Smooth muscle cell (in vitro differentiated cells): ENCODE measurements at regions not wholly inside any gene's neighbourhood (a gene's known extent, or its start where the extent isn't known, plus 50 kb on each side); places are given as distances from the start of the nearest gene placed in this dataset.

Experiments
- DNase-seq: peaks from one replicate; lab custom pipeline; 2025; ENCODE audit not compliant: unreplicated experiment; lab: John Stamatoyannopoulos, UW
- H2AFZ ChIP-seq: fragments of 200-600 bp; sonication (generic); 2 replicates; pipeline ENCODE4 v1.6.0; 2016; ENCODE audit warnings: antibody characterized with exemption, low read depth, mild to moderate bottlenecking
- H3F3A ChIP-seq: fragments of 200-600 bp; sonication (generic); 2 replicates; pipeline ENCODE4 v1.6.0; 2017; ENCODE audit warnings: antibody characterized with exemption, low read depth
- H3K27ac ChIP-seq: fragments of 200-600 bp; sonication (generic); 2 replicates; pipeline ENCODE4 v1.5.1; 2016; ENCODE audit warnings: low read depth, mild to moderate bottlenecking
- H3K27me3 ChIP-seq: fragments of 200-600 bp; sonication (generic); 2 replicates; pipeline ENCODE4 v1.6.1; 2016; ENCODE audit warnings: low read depth, mild to moderate bottlenecking
- H3K36me3 ChIP-seq: fragments of 200-600 bp; sonication (generic); 2 replicates; pipeline ENCODE4 v1.5.1; 2016; ENCODE audit warnings: low read depth
- H3K4me1 ChIP-seq: fragments of 200-600 bp; sonication (generic); 2 replicates; pipeline ENCODE4 v1.5.1; 2016; ENCODE audit warnings: low read depth
- H3K4me2 ChIP-seq: fragments of 200-600 bp; sonication (generic); 2 replicates; pipeline ENCODE4 v1.6.0; 2016; ENCODE audit warnings: mild to moderate bottlenecking
- H3K4me3 ChIP-seq: fragments of 200-600 bp; sonication (generic); 2 replicates; pipeline ENCODE4 v1.5.1; 2016; ENCODE audit warnings: mild to moderate bottlenecking
- H3K79me2 ChIP-seq: fragments of 200-600 bp; sonication (generic); 2 replicates; pipeline ENCODE4 v1.6.0; 2016; ENCODE audit warnings: low read depth, mild to moderate bottlenecking
- H3K9ac ChIP-seq: fragments of 200-600 bp; sonication (generic); 2 replicates; pipeline ENCODE4 v1.6.0; 2016; ENCODE audit warnings: low read depth
- H3K9me3 ChIP-seq: fragments of 200-600 bp; sonication (generic); replicated peaks from 2 replicates; pipeline ENCODE4 v1.5.1; 2016; ENCODE audit warnings: low read depth
- H4K20me1 ChIP-seq: fragments of 200-600 bp; sonication (generic); 2 replicates; pipeline ENCODE4 v1.6.0; 2016; ENCODE audit warnings: low read depth
- WGBS: methylation state at CpG from one replicate; pipeline ENCODE4 v1.1.7; 2016; ENCODE audit warnings: low lambda C conversion rate; 5-methylcytosine and 5-hydroxymethylcytosine counted together
- TF ChIP-seq, protein P1 (sequence below): fragments of 200-600 bp; sonication (generic); IDR thresholded peaks from 2 replicates; pipeline ENCODE4 v1.5.1; 2017; ENCODE audit warnings: borderline replicate concordance, mild to moderate bottlenecking, antibody characterized with exemption; ENCODE audit not compliant: insufficient read depth, poor library complexity, severe bottlenecking

DNA sequence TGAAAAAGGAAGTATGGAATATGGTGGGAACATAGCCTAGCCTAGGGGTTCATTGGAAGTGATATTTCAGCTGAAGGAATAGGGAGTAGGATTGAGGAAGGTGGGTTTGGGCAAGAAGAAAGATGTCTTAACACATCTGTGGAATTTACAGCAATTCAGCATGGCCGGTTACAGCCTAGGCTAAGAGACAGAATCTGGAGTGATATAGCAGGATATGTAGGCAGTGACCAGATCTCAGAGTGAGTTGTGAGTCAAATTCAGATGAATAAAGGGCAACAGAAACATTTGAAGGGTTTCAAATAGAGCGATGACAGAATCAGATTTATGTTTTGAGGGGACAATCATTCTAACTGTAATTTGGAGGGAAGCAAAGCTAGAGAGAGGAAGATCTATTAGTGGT is 199.0 kb upstream of the PRPS1L1 start:
- H3K4me1 ChIP-seq: no peaks in the 10 kb centered on the region
- H3K9me3 ChIP-seq: no peaks in the 10 kb centered on the region
- H3K36me3 ChIP-seq: no peaks in the 10 kb centered on the region
- no peak for DNase-seq
- H3K27ac ChIP-seq: no peak overlapping the region
- H3K27me3 ChIP-seq: no peaks in the 10 kb centered on the region
- no peak overlapping the region for H3K9ac ChIP-seq
- no peaks in the 10 kb centered on the region for H3F3A ChIP-seq
- no peak overlapping the region for H3K4me2 ChIP-seq
- 66% methylated on average over 2 of the region's 2 CpGs for WGBS
- TF ChIP-seq, protein P1, sequence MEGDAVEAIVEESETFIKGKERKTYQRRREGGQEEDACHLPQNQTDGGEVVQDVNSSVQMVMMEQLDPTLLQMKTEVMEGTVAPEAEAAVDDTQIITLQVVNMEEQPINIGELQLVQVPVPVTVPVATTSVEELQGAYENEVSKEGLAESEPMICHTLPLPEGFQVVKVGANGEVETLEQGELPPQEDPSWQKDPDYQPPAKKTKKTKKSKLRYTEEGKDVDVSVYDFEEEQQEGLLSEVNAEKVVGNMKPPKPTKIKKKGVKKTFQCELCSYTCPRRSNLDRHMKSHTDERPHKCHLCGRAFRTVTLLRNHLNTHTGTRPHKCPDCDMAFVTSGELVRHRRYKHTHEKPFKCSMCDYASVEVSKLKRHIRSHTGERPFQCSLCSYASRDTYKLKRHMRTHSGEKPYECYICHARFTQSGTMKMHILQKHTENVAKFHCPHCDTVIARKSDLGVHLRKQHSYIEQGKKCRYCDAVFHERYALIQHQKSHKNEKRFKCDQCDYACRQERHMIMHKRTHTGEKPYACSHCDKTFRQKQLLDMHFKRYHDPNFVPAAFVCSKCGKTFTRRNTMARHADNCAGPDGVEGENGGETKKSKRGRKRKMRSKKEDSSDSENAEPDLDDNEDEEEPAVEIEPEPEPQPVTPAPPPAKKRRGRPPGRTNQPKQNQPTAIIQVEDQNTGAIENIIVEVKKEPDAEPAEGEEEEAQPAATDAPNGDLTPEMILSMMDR: no peak
- H2AFZ ChIP-seq: peak overlapping the region; percentile 17
- no peaks in the 10 kb centered on the region for H4K20me1 ChIP-seq
- no peak overlapping the region for H3K4me3 ChIP-seq
- H3K79me2 ChIP-seq: no peaks in the 10 kb centered on the region

DNA sequence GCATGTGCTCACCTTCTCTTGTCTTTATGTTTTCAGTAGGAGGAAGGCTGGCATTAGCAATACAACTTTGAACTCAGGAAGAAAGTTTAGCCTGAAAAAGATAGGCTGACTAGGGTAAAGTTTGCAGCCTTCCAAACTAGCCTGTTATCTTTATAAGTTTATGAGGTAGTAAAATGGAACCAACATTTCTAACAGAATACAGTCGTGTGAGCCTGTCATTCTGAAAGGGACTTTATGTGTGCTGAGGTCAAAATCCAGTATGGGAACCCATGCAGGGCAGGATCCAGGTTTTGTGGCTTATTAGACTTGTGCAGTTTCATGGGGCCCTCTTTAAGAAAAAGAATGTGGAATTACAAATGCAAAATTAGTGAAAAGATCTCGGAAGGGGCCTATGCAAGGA is 201.0 kb upstream of the PRPS1L1 start:
- no peak overlapping the region for H3K27ac ChIP-seq
- H3K9me3 ChIP-seq: no peaks in the 10 kb centered on the region
- no peaks in the 10 kb centered on the region for H3F3A ChIP-seq
- no peak overlapping the region for H3K9ac ChIP-seq
- H3K4me1 ChIP-seq: no peaks in the 10 kb centered on the region
- no peaks in the 10 kb centered on the region for H3K27me3 ChIP-seq
- peak overlapping the region; percentile 34 for H2AFZ ChIP-seq
- TF ChIP-seq, protein P1: no peak
- WGBS: 49% methylated on average over 2 of the region's 2 CpGs
- no peak for DNase-seq
- H3K36me3 ChIP-seq: no peaks in the 10 kb centered on the region
- no peak overlapping the region for H3K4me3 ChIP-seq
- no peaks in the 10 kb centered on the region for H4K20me1 ChIP-seq
- H3K4me2 ChIP-seq: no peak overlapping the region
- no peaks in the 10 kb centered on the region for H3K79me2 ChIP-seq

DNA sequence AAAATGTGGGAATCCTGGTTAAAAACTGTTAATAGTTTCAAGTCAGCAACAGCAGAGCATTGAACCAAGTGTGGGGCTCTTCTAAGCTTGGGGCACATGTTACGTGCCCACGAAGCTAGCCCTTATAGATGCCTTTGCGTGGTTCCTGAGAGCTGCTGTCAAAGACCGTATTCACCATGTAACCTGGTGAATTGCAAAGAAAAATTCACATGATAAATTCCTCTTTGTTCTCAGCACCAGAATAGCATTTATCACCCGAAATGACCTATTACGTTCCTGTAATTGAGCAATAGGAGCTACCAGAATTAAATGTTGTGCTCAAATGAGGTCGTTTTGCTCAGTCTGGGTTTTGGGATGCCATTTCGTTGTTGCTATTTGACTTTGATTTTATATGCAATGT is 202.6 kb upstream of the PRPS1L1 start:
- Histone ChIP-seq H3K4me3 (no peak overlapping the region), H4K20me1 (no peaks in the 10 kb centered on the region), H3F3A (no peaks in the 10 kb centered on the region), H3K36me3 (no peaks in the 10 kb centered on the region), H3K9me3 (no peaks in the 10 kb centered on the region), H3K27ac (no peak overlapping the region), H3K27me3 (no peaks in the 10 kb centered on the region), H3K79me2 (no peaks in the 10 kb centered on the region), H3K4me2 (no peak overlapping the region), H3K4me1 (no peaks in the 10 kb centered on the region), H2AFZ (no peak overlapping the region), H3K9ac (no peak overlapping the region)
- DNase-seq: no peak
- WGBS: 91% methylated on average over 8 of the region's 8 CpGs
- TF ChIP-seq, protein P1: no peak

DNA sequence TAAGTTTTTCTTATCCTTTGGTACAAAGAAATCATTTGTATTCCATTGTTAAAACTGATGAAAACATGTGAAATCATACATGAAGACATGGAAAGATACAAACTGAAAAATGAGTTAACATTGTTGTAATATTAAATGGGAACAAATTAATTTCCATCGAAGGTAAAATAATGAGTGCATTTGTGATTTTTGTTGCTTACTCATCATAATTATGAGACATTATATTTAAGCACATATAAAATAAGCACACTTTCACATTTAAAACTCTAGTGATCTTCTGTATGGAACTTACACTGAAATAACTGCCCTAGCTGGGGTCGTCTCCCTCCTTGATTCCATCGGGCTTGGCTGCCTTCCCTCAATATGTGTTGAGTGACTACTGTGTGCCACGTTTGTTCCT is 204.2 kb upstream of the PRPS1L1 start:
- Histone ChIP-seq H3K9ac (no peak overlapping the region), H3F3A (no peaks in the 10 kb centered on the region), H3K4me1 (no peaks in the 10 kb centered on the region), H3K9me3 (no peaks in the 10 kb centered on the region), H3K36me3 (no peaks in the 10 kb centered on the region), H3K27ac (no peak overlapping the region), H4K20me1 (no peaks in the 10 kb centered on the region), H3K79me2 (no peaks in the 10 kb centered on the region), H2AFZ (no peak overlapping the region), H3K27me3 (no peaks in the 10 kb centered on the region), H3K4me3 (no peak overlapping the region), H3K4me2 (no peak overlapping the region)
- TF ChIP-seq, protein P1: no peak
- WGBS: 85% methylated on average over 4 of the region's 4 CpGs
- no peak for DNase-seq
